ENCODE measurements at regions not wholly inside any gene's neighbourhood (a gene's known extent, or its start where the extent isn't known, plus 50 kb on each side); places are given as distances from the start of the nearest gene placed in this dataset.

DNA sequence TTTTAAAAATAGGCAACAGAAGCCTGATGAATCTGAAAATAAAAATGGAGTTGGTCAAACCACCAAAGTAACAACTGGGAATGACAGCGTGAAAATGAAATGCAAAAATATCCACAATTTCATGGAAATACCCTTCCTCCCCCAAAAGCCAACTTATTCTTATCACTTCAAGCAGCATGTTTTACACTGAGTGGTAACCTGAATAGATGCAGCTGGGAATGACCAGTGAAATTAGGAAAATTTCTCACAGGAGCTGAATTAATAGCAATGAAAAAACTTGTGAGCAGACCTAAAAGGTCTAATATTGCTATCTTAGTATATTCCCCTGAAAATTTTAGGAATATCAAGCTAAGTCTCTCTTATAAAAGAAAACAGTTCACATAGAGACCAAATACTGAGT, 239.0 kb downstream of the PCDH18 start:
- TF ChIP-seq, protein P1, sequence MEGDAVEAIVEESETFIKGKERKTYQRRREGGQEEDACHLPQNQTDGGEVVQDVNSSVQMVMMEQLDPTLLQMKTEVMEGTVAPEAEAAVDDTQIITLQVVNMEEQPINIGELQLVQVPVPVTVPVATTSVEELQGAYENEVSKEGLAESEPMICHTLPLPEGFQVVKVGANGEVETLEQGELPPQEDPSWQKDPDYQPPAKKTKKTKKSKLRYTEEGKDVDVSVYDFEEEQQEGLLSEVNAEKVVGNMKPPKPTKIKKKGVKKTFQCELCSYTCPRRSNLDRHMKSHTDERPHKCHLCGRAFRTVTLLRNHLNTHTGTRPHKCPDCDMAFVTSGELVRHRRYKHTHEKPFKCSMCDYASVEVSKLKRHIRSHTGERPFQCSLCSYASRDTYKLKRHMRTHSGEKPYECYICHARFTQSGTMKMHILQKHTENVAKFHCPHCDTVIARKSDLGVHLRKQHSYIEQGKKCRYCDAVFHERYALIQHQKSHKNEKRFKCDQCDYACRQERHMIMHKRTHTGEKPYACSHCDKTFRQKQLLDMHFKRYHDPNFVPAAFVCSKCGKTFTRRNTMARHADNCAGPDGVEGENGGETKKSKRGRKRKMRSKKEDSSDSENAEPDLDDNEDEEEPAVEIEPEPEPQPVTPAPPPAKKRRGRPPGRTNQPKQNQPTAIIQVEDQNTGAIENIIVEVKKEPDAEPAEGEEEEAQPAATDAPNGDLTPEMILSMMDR (IDR thresholded peaks at IDR 0.05) = no peak
- TF ChIP-seq POLR2A (IDR thresholded peaks at IDR 0.05) = no peak
